ENCODE measurements at regions not wholly inside any gene's neighbourhood (a gene's known extent, or its start where the extent isn't known, plus 50 kb on each side); places are given as distances from the start of the nearest gene placed in this dataset.

DNA sequence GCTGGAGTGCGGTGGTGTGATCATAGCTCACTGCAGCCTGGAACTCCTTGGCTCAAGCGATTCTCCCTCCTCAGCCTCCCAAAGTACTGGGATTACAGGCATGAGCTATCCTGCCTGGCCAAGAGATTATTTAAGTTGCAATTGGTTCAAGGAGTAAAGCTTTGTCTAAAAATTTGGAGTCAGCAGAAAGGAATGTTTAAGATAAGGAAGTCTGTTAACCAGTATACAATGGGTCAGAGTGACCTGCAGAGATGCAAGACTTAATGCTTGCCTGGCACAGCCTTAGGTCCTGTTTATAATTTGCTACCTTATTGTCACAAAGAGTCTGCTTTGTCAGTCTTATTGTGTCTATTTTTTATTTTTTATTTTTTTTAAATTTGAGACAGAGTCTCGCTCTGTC, 826.2 kb downstream of the NLGN4X start:
- H3K9me3 ChIP-seq = no peaks in the 10 kb centered on the region
- H3K36me3 ChIP-seq = no peaks in the 10 kb centered on the region
- intact Hi-C loops (cut with DNase I; ENCODE audit: low total_unique reads) = no loop called here
- DNase-seq = no peak
- no peak overlapping the region for H3K4me3 ChIP-seq
- no peaks in the 10 kb centered on the region for H3K27me3 ChIP-seq
- no peaks in the 10 kb centered on the region for H3K4me1 ChIP-seq
- TF ChIP-seq, protein P1, sequence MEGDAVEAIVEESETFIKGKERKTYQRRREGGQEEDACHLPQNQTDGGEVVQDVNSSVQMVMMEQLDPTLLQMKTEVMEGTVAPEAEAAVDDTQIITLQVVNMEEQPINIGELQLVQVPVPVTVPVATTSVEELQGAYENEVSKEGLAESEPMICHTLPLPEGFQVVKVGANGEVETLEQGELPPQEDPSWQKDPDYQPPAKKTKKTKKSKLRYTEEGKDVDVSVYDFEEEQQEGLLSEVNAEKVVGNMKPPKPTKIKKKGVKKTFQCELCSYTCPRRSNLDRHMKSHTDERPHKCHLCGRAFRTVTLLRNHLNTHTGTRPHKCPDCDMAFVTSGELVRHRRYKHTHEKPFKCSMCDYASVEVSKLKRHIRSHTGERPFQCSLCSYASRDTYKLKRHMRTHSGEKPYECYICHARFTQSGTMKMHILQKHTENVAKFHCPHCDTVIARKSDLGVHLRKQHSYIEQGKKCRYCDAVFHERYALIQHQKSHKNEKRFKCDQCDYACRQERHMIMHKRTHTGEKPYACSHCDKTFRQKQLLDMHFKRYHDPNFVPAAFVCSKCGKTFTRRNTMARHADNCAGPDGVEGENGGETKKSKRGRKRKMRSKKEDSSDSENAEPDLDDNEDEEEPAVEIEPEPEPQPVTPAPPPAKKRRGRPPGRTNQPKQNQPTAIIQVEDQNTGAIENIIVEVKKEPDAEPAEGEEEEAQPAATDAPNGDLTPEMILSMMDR (IDR thresholded peaks at IDR 0.05) = no peak
- no peak overlapping the region for H3K27ac ChIP-seq

DNA sequence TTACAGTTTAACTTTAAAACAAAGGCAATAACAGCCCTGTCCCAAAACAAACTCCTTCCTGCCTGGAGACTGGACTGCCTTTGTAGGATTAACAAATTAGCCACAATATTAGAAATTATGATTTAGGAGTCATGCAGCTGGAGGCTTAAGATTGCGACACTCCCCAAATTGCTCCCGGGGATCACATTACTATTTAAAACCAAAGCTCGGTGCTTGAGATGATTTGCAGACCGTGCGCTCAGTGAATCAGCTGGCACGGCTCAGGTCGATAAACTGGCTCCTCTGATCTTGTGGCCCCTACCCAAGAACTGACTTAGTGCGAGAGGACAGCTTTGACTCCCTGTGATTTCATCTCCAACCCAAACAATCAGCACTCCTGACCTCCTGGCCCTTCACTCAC, 829.3 kb downstream of the NLGN4X start:
- Histone ChIP-seq H3K4me3 (no peak overlapping the region), H3K36me3 (no peaks in the 10 kb centered on the region), H3K9me3 (no peaks in the 10 kb centered on the region), H3K4me1 (no peaks in the 10 kb centered on the region), H3K27ac (no peak overlapping the region), H3K27me3 (no peaks in the 10 kb centered on the region)
- TF ChIP-seq, protein P1 (IDR thresholded peaks at IDR 0.05) = no peak
- intact Hi-C loops (cut with DNase I; ENCODE audit: low total_unique reads) = no loop called here
- no peak for DNase-seq

DNA sequence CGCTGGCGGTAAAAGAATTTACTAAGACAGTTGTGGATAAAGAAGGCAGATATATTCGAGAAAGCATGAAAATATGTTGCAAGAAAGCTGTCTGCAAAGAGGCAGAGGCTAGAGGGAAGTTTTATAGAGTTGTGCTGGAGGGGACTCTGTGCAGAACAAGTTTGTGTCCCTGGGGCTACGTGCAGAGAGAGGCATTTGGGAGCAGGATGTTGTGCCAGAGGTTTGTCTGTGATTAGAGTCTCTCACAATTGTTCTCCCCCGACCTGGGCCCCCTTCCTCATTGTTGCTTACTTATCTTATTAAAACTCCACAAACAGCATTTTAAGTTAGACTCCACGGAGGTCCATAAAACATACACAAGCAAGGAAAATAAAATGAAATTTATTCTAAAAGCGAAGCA, 831.3 kb downstream of the NLGN4X start:
- H3K36me3 ChIP-seq = no peaks in the 10 kb centered on the region
- no peaks in the 10 kb centered on the region for H3K9me3 ChIP-seq
- intact Hi-C loops (cut with DNase I; ENCODE audit: low total_unique reads) = no loop called here
- no peak overlapping the region for H3K4me3 ChIP-seq
- H3K27ac ChIP-seq = no peak overlapping the region
- no peaks in the 10 kb centered on the region for H3K27me3 ChIP-seq
- H3K4me1 ChIP-seq = no peaks in the 10 kb centered on the region
- TF ChIP-seq, protein P1 (IDR thresholded peaks at IDR 0.05) = no peak
- no peak for DNase-seq

DNA sequence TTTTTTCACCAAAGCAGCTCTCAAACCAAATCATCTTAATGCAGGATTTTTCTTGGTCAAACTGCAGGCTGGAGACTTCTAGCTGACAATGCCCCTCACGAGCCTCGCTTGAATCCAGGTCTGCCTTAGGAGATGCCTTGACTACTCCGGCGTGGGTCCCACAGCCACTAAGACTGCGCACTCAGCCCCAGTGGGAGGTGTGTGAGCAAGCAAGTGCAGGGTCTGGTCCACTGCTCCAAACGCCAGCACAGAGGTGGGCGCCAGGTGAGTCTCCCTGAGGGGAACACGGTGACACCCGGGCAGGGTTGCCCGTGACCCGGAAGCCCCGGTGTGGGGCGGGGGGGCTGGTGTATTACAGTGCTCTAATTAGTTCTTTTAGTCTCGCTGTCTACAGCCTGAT, 838.3 kb downstream of the NLGN4X start:
- Histone ChIP-seq H3K9me3 (no peaks in the 10 kb centered on the region), H3K27me3 (no peaks in the 10 kb centered on the region), H3K4me1 (no peaks in the 10 kb centered on the region), H3K4me3 (no peak overlapping the region), H3K36me3 (no peaks in the 10 kb centered on the region), H3K27ac (no peak overlapping the region)
- DNase-seq = no peak
- intact Hi-C loops (cut with DNase I; ENCODE audit: low total_unique reads) = no loop called here
- TF ChIP-seq, protein P1 (IDR thresholded peaks at IDR 0.05) = no peak

DNA sequence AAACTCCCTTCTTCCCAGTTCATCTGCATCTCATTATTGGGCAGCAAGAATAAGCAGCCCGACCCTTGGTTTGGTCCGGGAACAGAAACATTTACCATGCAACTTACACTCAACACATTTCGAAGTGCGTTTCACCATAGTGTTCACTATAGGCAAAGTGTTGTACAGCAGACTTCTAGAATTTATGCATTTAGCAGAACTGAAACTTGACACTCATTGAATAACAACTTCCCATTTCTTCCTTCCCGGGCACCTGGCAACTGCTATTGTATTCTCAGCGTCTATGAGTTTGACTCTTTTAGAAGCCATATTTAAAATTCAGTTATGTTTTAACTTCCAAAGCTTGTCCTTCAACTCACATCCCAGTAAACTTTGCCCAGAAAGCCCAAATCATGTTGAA, 840.6 kb downstream of the NLGN4X start:
- DNase-seq = no peak
- intact Hi-C loops (cut with DNase I; ENCODE audit: low total_unique reads) = no loop called here
- no peaks in the 10 kb centered on the region for H3K4me1 ChIP-seq

DNA sequence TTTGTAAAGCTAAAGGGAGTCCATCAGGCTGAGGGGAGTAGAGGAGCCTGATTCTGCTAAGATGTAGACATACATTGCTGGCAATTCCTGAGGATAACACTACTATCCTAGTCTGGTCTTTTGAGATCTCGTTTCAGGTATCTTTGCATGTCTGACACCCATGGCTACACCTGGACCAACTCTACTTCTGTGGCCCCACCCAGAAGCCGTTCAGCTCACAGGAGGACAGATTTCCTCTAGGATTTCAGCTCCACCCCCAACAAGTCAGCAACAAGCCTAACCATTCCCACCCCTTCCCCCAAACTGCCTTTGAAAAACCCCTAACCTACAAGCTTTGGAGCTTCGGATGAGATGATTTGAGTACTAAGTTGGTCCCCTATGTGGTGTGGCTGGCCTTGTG, 848.2 kb downstream of the NLGN4X start:
- intact Hi-C loops (cut with DNase I; ENCODE audit: low total_unique reads) = no loop called here
- Histone ChIP-seq H3K4me1 (no peaks in the 10 kb centered on the region), H3K27ac (no peak overlapping the region), H3K4me3 (no peak overlapping the region), H3K36me3 (no peaks in the 10 kb centered on the region), H3K9me3 (no peaks in the 10 kb centered on the region), H3K27me3 (no peaks in the 10 kb centered on the region)
- TF ChIP-seq, protein P1 (IDR thresholded peaks at IDR 0.05) = no peak
- DNase-seq = no peak

More for the DNA sequence above, 840.6 kb downstream of the NLGN4X start:
- Histone ChIP-seq H3K4me3 (no peak overlapping the region), H3K36me3 (no peaks in the 10 kb centered on the region), H3K9me3 (no peaks in the 10 kb centered on the region), H3K27ac (no peak overlapping the region), H3K27me3 (no peaks in the 10 kb centered on the region)
- TF ChIP-seq, protein P1 (IDR thresholded peaks at IDR 0.05) = no peak

Data from tibial artery (tissue), 4 donors.